DND-41 (cell line): ENCODE measurements at regions not wholly inside any gene's neighbourhood (a gene's known extent, or its start where the extent isn't known, plus 50 kb on each side); places are given as distances from the start of the nearest gene placed in this dataset.

Experiments
- EZH2 ChIP-seq: IDR thresholded peaks from 3 replicates; pipeline ENCODE4 v1.6.1; 2012; ENCODE audit warnings: borderline replicate concordance, low read depth, mild to moderate bottlenecking, moderate library complexity, low read length, inconsistent platforms; ENCODE audit not compliant: severe bottlenecking
- TF ChIP-seq, protein P1 (sequence below): IDR thresholded peaks from 2 replicates; pipeline ENCODE4 v1.5.1; 2012; ENCODE audit warnings: borderline replicate concordance, low read length, moderate library complexity, mild to moderate bottlenecking; ENCODE audit not compliant: poor library complexity, severe bottlenecking; ENCODE audit errors: extremely low read depth

GRCh38 chrX:137998619-137999018 lies 432.7 kb downstream of the ZIC3 start:
- TF ChIP-seq, protein P1, sequence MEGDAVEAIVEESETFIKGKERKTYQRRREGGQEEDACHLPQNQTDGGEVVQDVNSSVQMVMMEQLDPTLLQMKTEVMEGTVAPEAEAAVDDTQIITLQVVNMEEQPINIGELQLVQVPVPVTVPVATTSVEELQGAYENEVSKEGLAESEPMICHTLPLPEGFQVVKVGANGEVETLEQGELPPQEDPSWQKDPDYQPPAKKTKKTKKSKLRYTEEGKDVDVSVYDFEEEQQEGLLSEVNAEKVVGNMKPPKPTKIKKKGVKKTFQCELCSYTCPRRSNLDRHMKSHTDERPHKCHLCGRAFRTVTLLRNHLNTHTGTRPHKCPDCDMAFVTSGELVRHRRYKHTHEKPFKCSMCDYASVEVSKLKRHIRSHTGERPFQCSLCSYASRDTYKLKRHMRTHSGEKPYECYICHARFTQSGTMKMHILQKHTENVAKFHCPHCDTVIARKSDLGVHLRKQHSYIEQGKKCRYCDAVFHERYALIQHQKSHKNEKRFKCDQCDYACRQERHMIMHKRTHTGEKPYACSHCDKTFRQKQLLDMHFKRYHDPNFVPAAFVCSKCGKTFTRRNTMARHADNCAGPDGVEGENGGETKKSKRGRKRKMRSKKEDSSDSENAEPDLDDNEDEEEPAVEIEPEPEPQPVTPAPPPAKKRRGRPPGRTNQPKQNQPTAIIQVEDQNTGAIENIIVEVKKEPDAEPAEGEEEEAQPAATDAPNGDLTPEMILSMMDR, result no peak
- TF ChIP-seq EZH2, result no peak
